Glutamatergic neuron (in vitro differentiated cells): ENCODE measurements at regions not wholly inside any gene's neighbourhood (a gene's known extent, or its start where the extent isn't known, plus 50 kb on each side); places are given as distances from the start of the nearest gene placed in this dataset.

ENCODE experiments used
- DNase-seq: peaks from one replicate; pipeline ENCODE4 v3.0.0; 2022
- H3K27ac Mint-ChIP-seq: one replicate; pipeline ENCODE4 v1.8.0; 2020; ENCODE audit warnings: mild to moderate bottlenecking, mixed read lengths, inconsistent platforms; ENCODE audit not compliant: unreplicated experiment
- H3K27me3 Mint-ChIP-seq: one replicate; pipeline ENCODE4 v1.8.0; 2020; ENCODE audit warnings: mild to moderate bottlenecking, moderate library complexity, mixed read lengths, inconsistent platforms; ENCODE audit not compliant: unreplicated experiment
- H3K36me3 Mint-ChIP-seq: one replicate; pipeline ENCODE4 v1.8.0; 2020; ENCODE audit warnings: mild to moderate bottlenecking, mixed read lengths, inconsistent platforms; ENCODE audit not compliant: unreplicated experiment
- H3K4me1 Mint-ChIP-seq: one replicate; pipeline ENCODE4 v1.8.0; 2020; ENCODE audit warnings: mild to moderate bottlenecking, low read depth, mixed read lengths, inconsistent platforms; ENCODE audit not compliant: unreplicated experiment
- H3K4me3 Mint-ChIP-seq: one replicate; pipeline ENCODE4 v1.8.0; 2020; ENCODE audit warnings: mild to moderate bottlenecking, mixed read lengths, inconsistent platforms; ENCODE audit not compliant: unreplicated experiment
- H3K9me3 Mint-ChIP-seq: one replicate; pipeline ENCODE4 v1.8.0; 2020; ENCODE audit warnings: mild to moderate bottlenecking, moderate library complexity, mixed read lengths, inconsistent platforms; ENCODE audit not compliant: unreplicated experiment
- CTCF ChIP-seq: fragments of 200-600 bp; sonication (generic); IDR thresholded peaks from one replicate; pipeline ENCODE4 v1.5.0; 2021; ENCODE audit not compliant: partially characterized antibody, unreplicated experiment

GRCh38 chr19:30679153-30679702 is 307.0 kb downstream of the ZNF536 start:
- no peak overlapping the region for H3K27ac Mint-ChIP-seq
- peaks cover 9% of the 10 kb centered on the region for H3K4me1 Mint-ChIP-seq
- no peaks in the 10 kb centered on the region for H3K36me3 Mint-ChIP-seq
- H3K9me3 Mint-ChIP-seq: peaks cover 4% of the 10 kb centered on the region
- TF ChIP-seq CTCF: no peak
- no peak overlapping the region for H3K4me3 Mint-ChIP-seq
- no peak for DNase-seq
- peaks cover 5% of the 10 kb centered on the region for H3K27me3 Mint-ChIP-seq

- TF ChIP-seq CTCF: no peak
- Mint-ChIP-seq H3K4me3 (no peak overlapping the region), H3K27ac (no peak overlapping the region), H3K9me3 (peaks cover 4% of the 10 kb centered on the region), H3K27me3 (peaks cover 9% of the 10 kb centered on the region), H3K4me1 (peaks cover 11% of the 10 kb centered on the region), H3K36me3 (no peaks in the 10 kb centered on the region)
- no peak for DNase-seq
Measured at GRCh38 chr19:30678168-30678567, 306.0 kb downstream of the ZNF536 start.

- Mint-ChIP-seq H3K9me3 (peaks cover 4% of the 10 kb centered on the region), H3K27ac (no peak overlapping the region), H3K27me3 (peaks cover 6% of the 10 kb centered on the region), H3K4me1 (peaks cover 9% of the 10 kb centered on the region), H3K36me3 (no peaks in the 10 kb centered on the region), H3K4me3 (no peak overlapping the region)
- no peak for DNase-seq
- TF ChIP-seq CTCF: no peak
Measured at GRCh38 chr19:30677702-30678101, 305.5 kb downstream of the ZNF536 start.

- Mint-ChIP-seq H3K27me3 (peaks cover 4% of the 10 kb centered on the region), H3K36me3 (no peaks in the 10 kb centered on the region), H3K27ac (no peak overlapping the region), H3K4me3 (no peak overlapping the region), H3K9me3 (peaks cover 5% of the 10 kb centered on the region), H3K4me1 (peaks cover 8% of the 10 kb centered on the region)
- TF ChIP-seq CTCF: no peak
- DNase-seq: no peak
Measured at GRCh38 chr19:30676990-30677679, 305.0 kb downstream of the ZNF536 start.

- H3K36me3 Mint-ChIP-seq: no peaks in the 10 kb centered on the region
- no peak for DNase-seq
- no peak overlapping the region for H3K4me3 Mint-ChIP-seq
- TF ChIP-seq CTCF: no peak
- H3K27me3 Mint-ChIP-seq: peaks cover 4% of the 10 kb centered on the region
- no peak overlapping the region for H3K27ac Mint-ChIP-seq
- H3K4me1 Mint-ChIP-seq: peaks cover 8% of the 10 kb centered on the region
- H3K9me3 Mint-ChIP-seq: peaks cover 3% of the 10 kb centered on the region
Measured at GRCh38 chr19:30675086-30675485, 302.9 kb downstream of the ZNF536 start.
